Fibroblast of pulmonary artery (primary cell): ENCODE measurements at regions not wholly inside any gene's neighbourhood (a gene's known extent, or its start where the extent isn't known, plus 50 kb on each side); places are given as distances from the start of the nearest gene placed in this dataset.

Experiments used
- DNase-seq: peaks from one replicate; pipeline ENCODE4 v3.0.0-alpha.2; 2010; ENCODE audit warnings: low read depth
- H3K4me3 ChIP-seq: replicated peaks from 2 replicates; pipeline ENCODE4 v1.5.1; 2011; ENCODE audit warnings: low read depth, mild to moderate bottlenecking, control low read depth, low read length, moderate library complexity
- TF ChIP-seq, protein P1 (sequence below): IDR thresholded peaks from 2 replicates; pipeline ENCODE4 v1.5.1; 2011; ENCODE audit warnings: mild to moderate bottlenecking, control low read depth, low read length, inconsistent platforms; ENCODE audit errors: missing control alignments

DNA sequence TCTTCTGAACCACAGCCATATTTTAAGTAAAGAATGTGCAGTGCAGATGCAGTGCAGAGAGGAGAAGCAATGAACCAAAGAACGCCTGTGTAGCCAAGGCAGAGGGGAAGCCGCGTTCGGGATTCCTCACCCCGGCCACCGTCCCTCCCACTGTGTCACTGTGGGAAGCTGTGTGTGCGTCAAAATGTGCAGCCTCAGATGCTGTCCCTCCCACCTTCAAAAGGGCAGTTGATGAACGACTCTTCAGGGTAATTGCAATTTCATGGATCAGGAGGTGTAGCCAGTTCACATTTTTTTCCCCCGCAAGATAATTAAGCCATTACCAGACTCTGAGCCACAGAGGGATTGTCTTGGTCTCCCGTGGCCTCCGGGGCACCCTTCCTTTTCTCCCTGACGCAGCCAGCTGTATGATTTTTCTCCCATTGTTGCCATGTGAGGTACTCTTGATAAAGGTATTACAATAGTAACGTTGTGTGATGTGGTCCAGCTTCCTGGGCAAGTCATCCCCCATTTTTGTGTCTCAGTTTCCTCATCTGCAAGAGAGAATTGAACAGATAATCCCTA is 190.0 kb downstream of the FOXL1 start:
- H3K4me3 ChIP-seq: no peak overlapping the region
- TF ChIP-seq, protein P1, sequence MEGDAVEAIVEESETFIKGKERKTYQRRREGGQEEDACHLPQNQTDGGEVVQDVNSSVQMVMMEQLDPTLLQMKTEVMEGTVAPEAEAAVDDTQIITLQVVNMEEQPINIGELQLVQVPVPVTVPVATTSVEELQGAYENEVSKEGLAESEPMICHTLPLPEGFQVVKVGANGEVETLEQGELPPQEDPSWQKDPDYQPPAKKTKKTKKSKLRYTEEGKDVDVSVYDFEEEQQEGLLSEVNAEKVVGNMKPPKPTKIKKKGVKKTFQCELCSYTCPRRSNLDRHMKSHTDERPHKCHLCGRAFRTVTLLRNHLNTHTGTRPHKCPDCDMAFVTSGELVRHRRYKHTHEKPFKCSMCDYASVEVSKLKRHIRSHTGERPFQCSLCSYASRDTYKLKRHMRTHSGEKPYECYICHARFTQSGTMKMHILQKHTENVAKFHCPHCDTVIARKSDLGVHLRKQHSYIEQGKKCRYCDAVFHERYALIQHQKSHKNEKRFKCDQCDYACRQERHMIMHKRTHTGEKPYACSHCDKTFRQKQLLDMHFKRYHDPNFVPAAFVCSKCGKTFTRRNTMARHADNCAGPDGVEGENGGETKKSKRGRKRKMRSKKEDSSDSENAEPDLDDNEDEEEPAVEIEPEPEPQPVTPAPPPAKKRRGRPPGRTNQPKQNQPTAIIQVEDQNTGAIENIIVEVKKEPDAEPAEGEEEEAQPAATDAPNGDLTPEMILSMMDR: no peak
- no peak for DNase-seq

DNA sequence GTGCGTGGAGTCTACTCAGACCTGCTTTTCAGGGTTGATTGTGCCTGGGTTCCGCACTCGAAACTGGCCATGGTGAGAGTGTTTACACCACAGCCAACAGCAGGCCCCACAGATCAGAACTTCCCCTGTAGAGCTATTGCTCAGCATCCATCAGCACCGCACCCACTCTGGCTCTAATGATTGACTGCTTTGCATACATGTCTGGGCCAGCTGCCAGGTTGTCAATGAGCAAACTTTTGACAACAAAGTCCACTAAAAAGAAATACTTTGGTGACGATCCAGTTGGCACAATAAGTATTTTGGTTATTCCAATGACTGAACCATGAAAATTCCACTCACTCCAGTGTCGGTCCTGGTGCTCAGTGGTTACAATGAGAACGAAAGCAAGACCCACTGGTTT is 190.7 kb downstream of the FOXL1 start:
- peak; percentile 27 for DNase-seq
- TF ChIP-seq, protein P1: no peak
- no peak overlapping the region for H3K4me3 ChIP-seq

DNA sequence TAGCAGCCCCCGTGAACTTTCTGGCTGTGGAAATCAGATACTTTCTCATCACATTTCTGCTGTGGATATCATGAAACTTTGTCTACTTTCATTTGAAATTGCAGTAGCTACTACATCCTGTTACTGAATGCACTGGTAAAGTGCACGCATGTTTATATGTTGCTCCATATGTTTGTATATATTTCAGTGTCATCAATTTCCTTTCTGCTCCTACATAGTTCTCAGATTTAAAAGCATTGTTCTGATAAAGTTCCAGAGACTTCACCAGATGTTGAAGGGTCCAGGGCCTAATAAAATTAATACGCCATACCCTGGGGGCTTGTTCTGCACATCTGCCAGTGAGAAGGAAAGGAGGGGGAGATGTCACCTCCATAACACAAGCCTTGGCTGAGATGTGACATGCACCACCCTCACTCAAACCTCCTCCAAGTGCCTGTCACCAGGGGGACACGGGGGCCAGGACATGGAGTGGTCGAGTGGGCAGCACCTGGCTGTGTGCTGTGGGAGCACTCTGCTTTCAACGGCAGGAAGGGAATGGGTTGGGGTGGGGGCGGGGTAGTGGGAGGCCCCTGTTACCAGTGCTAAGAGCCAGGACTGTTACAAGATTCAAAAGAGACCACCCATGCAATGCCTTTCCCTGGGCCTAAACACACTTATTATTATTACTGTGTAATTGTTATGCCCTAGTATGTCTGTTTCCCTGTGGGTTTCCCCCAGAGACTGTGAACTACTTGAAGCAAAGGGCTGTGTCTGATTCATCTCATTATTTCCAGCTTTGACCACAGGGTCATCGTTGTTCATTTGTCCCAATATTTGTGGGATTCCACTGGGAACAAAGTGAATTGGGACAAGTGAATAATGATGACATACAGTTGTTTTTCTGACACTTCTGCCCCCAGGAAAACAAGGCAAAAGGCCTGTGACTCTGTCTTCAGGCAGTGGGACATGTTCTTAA is 193.4 kb downstream of the FOXL1 start:
- DNase-seq: no peak
- no peak overlapping the region for H3K4me3 ChIP-seq
- TF ChIP-seq, protein P1: no peak

DNA sequence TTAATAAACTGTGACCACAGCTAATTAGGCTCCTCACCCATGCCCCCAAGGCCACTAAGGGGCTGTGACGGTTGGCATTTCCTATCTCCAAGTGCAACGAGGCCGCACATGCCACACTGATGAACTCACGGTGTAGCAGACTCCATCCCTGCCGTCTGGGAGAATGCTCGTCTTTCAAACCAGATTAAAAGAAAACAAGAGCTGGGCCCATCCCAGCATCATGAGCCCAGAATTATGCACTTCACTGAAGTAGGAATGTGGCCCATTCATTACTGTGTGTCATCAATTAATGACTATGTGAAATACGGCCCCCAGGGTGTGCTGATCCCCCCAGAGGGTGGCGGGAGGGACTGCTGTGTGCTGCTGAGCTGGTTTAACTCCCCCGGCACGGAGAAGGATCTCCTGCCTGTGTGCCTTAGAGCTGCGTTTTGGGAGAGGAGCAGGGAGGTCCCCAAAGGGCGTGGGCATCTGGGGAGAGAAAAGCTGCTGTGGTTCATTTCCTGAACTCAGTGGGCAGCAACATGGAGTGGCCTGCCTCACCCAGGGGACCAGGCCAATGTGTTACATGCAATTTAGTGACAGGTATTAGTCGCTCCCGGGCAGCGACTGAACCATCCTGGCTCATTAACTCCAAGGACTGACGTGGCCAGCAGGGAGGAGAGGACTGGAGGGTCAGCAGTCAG is 194.5 kb downstream of the FOXL1 start:
- DNase-seq: peak; percentile 30
- H3K4me3 ChIP-seq: no peak overlapping the region
- TF ChIP-seq, protein P1: no peak

DNA sequence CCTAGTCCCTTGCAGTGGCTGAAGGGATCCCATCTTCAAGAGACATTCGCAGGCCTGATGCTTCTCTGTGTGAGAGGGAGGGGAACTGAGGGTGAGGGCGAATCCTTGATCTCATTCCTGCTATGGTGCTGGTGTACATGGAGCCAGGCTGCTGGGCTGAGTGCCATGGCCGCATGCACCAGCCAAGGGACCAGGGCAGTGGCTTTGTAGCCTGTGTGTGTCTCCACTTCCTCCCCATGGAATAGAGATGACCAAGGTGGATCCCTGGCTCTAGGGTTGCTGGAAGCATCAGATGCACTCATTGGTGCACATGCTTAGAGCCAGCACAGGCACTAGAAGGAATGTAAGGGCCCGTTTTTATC is 195.0 kb downstream of the FOXL1 start:
- TF ChIP-seq, protein P1: no peak
- no peak for DNase-seq
- H3K4me3 ChIP-seq: no peak overlapping the region

DNA sequence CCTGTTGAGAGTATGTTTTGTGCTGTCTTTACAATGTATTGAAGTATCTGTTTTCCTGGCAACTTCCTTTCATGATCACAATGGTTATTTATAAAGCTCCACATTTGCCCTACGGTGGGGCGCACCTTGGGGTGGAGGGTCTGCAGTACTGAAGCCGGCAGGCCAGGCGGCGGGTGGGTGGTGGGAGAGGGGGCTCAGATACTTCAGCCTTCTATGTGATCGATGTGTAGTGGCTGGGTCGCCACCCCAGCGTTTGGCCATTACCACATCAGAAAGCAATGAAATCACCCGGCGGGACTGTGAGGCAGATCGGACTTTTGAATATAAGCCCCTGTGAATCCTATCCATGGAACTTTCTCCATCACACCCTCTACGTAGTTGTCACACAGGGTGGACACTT is 196.6 kb downstream of the FOXL1 start:
- DNase-seq: no peak
- TF ChIP-seq, protein P1: no peak
- no peak overlapping the region for H3K4me3 ChIP-seq
